ENCODE measurements at regions not wholly inside any gene's neighbourhood (a gene's known extent, or its start where the extent isn't known, plus 50 kb on each side); places are given as distances from the start of the nearest gene placed in this dataset.

GRCh38 chr11:110827276-110827675 lies 115.0 kb upstream of the ARHGAP20 start:
- no peak for TF ChIP-seq POLR2AphosphoS5 (IDR thresholded peaks at IDR 0.05; ENCODE audit: low read depth, low read length)
- TF ChIP-seq, protein P1, sequence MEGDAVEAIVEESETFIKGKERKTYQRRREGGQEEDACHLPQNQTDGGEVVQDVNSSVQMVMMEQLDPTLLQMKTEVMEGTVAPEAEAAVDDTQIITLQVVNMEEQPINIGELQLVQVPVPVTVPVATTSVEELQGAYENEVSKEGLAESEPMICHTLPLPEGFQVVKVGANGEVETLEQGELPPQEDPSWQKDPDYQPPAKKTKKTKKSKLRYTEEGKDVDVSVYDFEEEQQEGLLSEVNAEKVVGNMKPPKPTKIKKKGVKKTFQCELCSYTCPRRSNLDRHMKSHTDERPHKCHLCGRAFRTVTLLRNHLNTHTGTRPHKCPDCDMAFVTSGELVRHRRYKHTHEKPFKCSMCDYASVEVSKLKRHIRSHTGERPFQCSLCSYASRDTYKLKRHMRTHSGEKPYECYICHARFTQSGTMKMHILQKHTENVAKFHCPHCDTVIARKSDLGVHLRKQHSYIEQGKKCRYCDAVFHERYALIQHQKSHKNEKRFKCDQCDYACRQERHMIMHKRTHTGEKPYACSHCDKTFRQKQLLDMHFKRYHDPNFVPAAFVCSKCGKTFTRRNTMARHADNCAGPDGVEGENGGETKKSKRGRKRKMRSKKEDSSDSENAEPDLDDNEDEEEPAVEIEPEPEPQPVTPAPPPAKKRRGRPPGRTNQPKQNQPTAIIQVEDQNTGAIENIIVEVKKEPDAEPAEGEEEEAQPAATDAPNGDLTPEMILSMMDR (IDR thresholded peaks at IDR 0.05), result no peak
